Esophagus muscularis mucosa (tissue), 4 donors: ENCODE measurements at regions not wholly inside any gene's neighbourhood (a gene's known extent, or its start where the extent isn't known, plus 50 kb on each side); places are given as distances from the start of the nearest gene placed in this dataset.
A peak's percentile ranks its signal among the peaks of the same experiment; 100 is the strongest.

Experiments used
- DNase-seq: peaks from one replicate; pipeline ENCODE4 v3.0.0-alpha.2; 2017; ENCODE audit errors: extremely low spot score
- H3K27ac ChIP-seq, 4 donors: fragments of 200-600 bp; sonication (generic); replicated peaks in 1 of 4; 1 replicate in 3 of 4; 2 replicates in 1 of 4; pipeline ENCODE4 v1.5.1; 2016 to 2019; ENCODE audit warnings: mild to moderate bottlenecking in 1 of 4
- H3K27me3 ChIP-seq, 4 donors: fragments of 200-600 bp; sonication (generic); one replicate each; pipeline versions ENCODE4 v1.5.1 to v1.6.0; 2016 to 2019
- H3K36me3 ChIP-seq, 4 donors: fragments of 200-600 bp; sonication (generic); one replicate each; pipeline ENCODE4 v1.5.1; 2016 to 2019
- H3K4me1 ChIP-seq, 4 donors: fragments of 200-600 bp; sonication (generic); one replicate each; pipeline ENCODE4 v1.5.1; 2016 to 2019
- H3K4me3 ChIP-seq, 4 donors: fragments of 200-600 bp; sonication (generic); 1 replicate in 2 of 4; 2 replicates in 2 of 4; pipeline ENCODE4 v1.5.1; 2016 to 2019; ENCODE audit warnings: mild to moderate bottlenecking in 4 of 4, moderate library complexity in 1 of 4
- H3K9me3 ChIP-seq, 4 donors: fragments of 200-600 bp; sonication (generic); 1 replicate in 3 of 4; 2 replicates in 1 of 4; pipeline ENCODE4 v1.5.1; 2016 to 2019
- CTCF ChIP-seq, 3 experiments: fragments of 200-600 bp in 2 of 3; fragments of 450-650 bp in 1 of 3; sonication (generic) in 2 of 3; IDR thresholded peaks; one replicate each; pipeline ENCODE4 v1.5.1; 2017 to 2019; ENCODE audit warnings: antibody characterized with exemption in 3 of 3, mild to moderate bottlenecking in 2 of 3, moderate library complexity in 1 of 3
- EP300 ChIP-seq: sonication (generic); formaldehyde crosslinking; IDR thresholded peaks from one replicate; pipeline ENCODE4 v1.6.1; 2017; ENCODE audit warnings: antibody characterized with exemption
- POLR2A ChIP-seq: fragments of 450-650 bp; IDR thresholded peaks from one replicate; pipeline ENCODE4 v1.6.1; 2017; ENCODE audit warnings: antibody characterized with exemption, moderate library complexity, mild to moderate bottlenecking, low read depth
- POLR2AphosphoS5 ChIP-seq, 2 donors: sonication (generic); formaldehyde crosslinking; IDR thresholded peaks; one replicate each; pipeline ENCODE4 v1.6.1; 2017; ENCODE audit warnings: antibody characterized with exemption in 2 of 2
- WGBS: methylation state at CpG from one replicate; pipeline ENCODE4 v1.1.5; 2018; 5-methylcytosine and 5-hydroxymethylcytosine counted together
- intact Hi-C: fragments of 100-400 bp; cut with DNase I; formaldehyde crosslinking; loops from one replicate; pipeline ENCODE4 v1.15.1; 2023

- intact Hi-C loops: no loop called here
- H3K4me3 ChIP-seq: no peak overlapping the region
- no peak for TF ChIP-seq POLR2A
- no peak for TF ChIP-seq POLR2AphosphoS5 (IDR thresholded peaks at IDR 0.05)
- no peak for TF ChIP-seq CTCF (IDR thresholded peaks at IDR 0.05)
- TF ChIP-seq EP300: no peak
- H3K36me3 ChIP-seq: no peaks in the 10 kb centered on the region
- DNase-seq: peak; percentile 66
- H3K4me1 ChIP-seq: peaks cover 0 to 8% (median 7%) of the 10 kb centered on the region in 4 donors
- WGBS: 66% methylated on average over 5 of the region's 9 CpGs
- H3K9me3 ChIP-seq: no peaks in the 10 kb centered on the region
- H3K27me3 ChIP-seq: peaks cover 0 to 27% (median 0%) of the 10 kb centered on the region in 4 donors
- H3K27ac ChIP-seq: no peak overlapping the region
These were observed 468.2 kb upstream of the HS6ST1 start for GRCh38 chr2:128786741-128787478.

- Histone ChIP-seq H3K27me3 (peaks cover 0 to 23% (median 0%) of the 10 kb centered on the region in 4 donors), H3K4me1 (peaks cover 0 to 8% (median 7%) of the 10 kb centered on the region in 4 donors), H3K36me3 (no peaks in the 10 kb centered on the region), H3K9me3 (no peaks in the 10 kb centered on the region), H3K27ac (no peak overlapping the region), H3K4me3 (no peak overlapping the region)
- intact Hi-C loops: no loop called here
- no peak for DNase-seq
- 91% methylated on average over 14 of the region's 14 CpGs for WGBS
- TF ChIP-seq EP300: no peak
- TF ChIP-seq POLR2A: no peak
- no peak for TF ChIP-seq POLR2AphosphoS5 (IDR thresholded peaks at IDR 0.05)
- no peak for TF ChIP-seq CTCF (IDR thresholded peaks at IDR 0.05)
These were observed 468.9 kb upstream of the HS6ST1 start for GRCh38 chr2:128787616-128788015.

DNA sequence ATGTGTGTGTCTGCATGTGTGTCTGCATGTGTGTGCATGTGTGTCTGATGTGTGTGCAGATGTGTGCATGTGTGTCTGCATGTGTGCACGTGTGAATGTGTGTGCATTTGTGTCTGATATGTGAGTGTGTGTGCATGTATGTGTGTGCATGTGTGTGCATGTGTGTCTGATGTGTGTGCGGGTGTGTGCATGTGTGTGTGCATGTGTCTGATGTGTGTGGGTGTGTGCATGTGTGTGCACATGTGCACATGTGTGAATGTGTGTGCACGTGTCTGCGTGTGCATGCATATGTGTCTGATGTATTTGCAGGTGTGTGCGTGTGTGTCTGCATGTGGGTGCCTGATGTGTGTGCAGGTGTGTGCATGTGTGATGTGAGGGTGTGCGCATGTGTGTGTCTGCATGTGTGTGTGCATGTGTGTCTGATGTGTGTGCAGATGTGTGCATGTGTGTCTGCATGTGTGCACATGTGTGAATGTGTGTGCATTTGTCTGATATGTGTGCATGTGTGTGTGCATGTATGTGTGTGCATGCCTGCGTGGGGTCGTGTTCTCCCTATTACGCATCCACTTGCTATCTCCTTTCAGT lies 470.1 kb upstream of the HS6ST1 start:
- Histone ChIP-seq H3K27ac (no peak overlapping the region), H3K9me3 (no peaks in the 10 kb centered on the region), H3K4me1 (peaks cover 0 to 8% (median 7%) of the 10 kb centered on the region in 4 donors), H3K27me3 (peaks cover 0 to 14% (median 0%) of the 10 kb centered on the region in 4 donors), H3K36me3 (no peaks in the 10 kb centered on the region), H3K4me3 (no peak overlapping the region)
- intact Hi-C loops: no loop called here
- WGBS: 70% methylated on average over 9 of the region's 9 CpGs
- no peak for DNase-seq
- TF ChIP-seq POLR2A: no peak
- TF ChIP-seq EP300: no peak
- TF ChIP-seq POLR2AphosphoS5 (IDR thresholded peaks at IDR 0.05): no peak
- TF ChIP-seq CTCF (IDR thresholded peaks at IDR 0.05): no peak

DNA sequence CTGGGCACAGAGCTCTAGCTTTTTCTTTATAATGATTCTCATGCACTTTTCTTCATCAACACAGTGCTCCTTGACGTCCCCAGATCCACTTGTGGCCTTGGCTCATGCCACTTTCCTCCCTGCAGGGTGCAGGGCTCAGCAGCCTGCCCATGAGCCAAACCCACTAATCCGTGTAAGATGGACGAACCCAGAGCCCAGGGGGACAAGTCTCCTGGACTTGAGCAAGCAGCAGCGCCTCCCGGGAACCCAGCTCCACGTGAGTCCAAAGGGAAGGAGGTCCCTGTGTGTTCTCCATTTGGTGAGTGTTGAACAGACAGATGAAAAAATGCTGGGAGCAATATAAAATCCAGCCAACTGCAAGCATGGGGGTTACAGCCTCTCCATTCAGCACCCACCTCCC lies 470.6 kb upstream of the HS6ST1 start:
- no peak overlapping the region for H3K4me3 ChIP-seq
- intact Hi-C loops: no loop called here
- peaks cover 0 to 12% (median 0%) of the 10 kb centered on the region in 4 donors for H3K27me3 ChIP-seq
- no peaks in the 10 kb centered on the region for H3K36me3 ChIP-seq
- WGBS: 81% methylated on average over 6 of the region's 6 CpGs
- no peak overlapping the region for H3K27ac ChIP-seq
- H3K9me3 ChIP-seq: no peaks in the 10 kb centered on the region
- TF ChIP-seq EP300 (no peak), POLR2A (no peak), CTCF (IDR thresholded peaks at IDR 0.05) (no peak), POLR2AphosphoS5 (IDR thresholded peaks at IDR 0.05) (no peak)
- H3K4me1 ChIP-seq: peaks cover 0 to 8% (median 7%) of the 10 kb centered on the region in 4 donors
- no peak for DNase-seq
